GM12874 (cell line): ENCODE measurements at regions not wholly inside any gene's neighbourhood (a gene's known extent, or its start where the extent isn't known, plus 50 kb on each side); places are given as distances from the start of the nearest gene placed in this dataset.

ENCODE experiments used
- TF ChIP-seq, protein P1 (sequence below): IDR thresholded peaks from 2 replicates; pipeline ENCODE4 v1.5.1; 2011; ENCODE audit warnings: low read depth, mild to moderate bottlenecking, control low read depth, low read length, moderate library complexity; ENCODE audit not compliant: insufficient read depth

DNA sequence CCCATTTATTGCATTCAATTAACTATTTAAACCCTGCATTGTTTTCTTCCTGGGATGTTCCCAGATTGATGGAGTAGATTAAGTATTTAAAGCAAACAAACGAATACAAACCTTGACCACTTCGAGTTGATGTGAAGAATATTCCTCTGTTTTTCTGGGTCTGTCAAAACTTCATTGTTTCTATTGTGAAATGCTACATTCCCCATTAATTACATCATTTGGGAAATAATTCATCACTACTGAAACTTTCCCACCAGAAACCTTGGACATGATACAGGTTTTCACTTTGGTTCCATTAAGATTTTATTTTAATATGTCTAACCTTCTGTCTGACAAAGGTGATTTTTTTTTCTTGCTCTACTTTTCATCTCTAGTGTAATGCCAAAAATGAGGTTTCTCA lies 365.1 kb upstream of the ETAA1 start:
- TF ChIP-seq, protein P1, sequence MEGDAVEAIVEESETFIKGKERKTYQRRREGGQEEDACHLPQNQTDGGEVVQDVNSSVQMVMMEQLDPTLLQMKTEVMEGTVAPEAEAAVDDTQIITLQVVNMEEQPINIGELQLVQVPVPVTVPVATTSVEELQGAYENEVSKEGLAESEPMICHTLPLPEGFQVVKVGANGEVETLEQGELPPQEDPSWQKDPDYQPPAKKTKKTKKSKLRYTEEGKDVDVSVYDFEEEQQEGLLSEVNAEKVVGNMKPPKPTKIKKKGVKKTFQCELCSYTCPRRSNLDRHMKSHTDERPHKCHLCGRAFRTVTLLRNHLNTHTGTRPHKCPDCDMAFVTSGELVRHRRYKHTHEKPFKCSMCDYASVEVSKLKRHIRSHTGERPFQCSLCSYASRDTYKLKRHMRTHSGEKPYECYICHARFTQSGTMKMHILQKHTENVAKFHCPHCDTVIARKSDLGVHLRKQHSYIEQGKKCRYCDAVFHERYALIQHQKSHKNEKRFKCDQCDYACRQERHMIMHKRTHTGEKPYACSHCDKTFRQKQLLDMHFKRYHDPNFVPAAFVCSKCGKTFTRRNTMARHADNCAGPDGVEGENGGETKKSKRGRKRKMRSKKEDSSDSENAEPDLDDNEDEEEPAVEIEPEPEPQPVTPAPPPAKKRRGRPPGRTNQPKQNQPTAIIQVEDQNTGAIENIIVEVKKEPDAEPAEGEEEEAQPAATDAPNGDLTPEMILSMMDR, result no peak

DNA sequence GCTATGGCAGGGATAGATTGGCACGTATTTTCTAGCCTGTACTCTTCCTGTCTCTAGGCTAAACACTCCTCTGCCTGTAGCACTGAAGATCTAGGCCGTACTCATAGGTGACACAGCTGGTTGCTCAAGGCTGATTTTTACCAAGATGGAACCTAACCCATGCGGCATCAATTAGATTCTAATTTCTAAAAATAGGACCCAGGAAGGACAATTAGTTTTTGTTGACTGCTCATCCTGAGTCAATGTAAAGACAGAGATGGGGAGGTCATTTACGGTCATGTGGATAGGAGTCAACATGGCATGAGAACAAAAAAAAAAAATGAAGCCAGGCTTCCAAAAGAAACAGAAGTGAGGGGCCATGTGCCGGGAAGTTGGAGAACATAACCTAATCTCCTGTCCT lies 360.7 kb upstream of the ETAA1 start:
- TF ChIP-seq, protein P1, result no peak

DNA sequence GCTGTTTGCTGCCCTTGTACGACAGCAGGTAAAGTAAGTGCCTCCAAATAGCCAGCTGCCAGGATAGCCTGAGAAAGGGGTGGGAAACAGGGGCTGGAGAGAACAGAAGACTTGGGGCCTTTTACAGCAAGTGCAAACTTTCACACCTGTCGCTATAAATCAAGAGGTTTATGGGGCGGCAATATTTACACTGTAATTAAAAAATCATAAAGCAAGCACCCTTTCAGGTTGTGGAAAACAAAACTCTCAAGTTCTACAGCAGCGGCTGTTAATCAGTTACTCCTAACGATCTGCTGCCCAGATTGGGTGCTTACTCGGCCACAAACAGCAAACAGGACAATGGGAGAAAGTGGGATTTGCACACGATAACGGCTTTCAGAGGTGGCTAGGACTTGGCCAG lies 359.5 kb upstream of the ETAA1 start:
- TF ChIP-seq, protein P1, result no peak

DNA sequence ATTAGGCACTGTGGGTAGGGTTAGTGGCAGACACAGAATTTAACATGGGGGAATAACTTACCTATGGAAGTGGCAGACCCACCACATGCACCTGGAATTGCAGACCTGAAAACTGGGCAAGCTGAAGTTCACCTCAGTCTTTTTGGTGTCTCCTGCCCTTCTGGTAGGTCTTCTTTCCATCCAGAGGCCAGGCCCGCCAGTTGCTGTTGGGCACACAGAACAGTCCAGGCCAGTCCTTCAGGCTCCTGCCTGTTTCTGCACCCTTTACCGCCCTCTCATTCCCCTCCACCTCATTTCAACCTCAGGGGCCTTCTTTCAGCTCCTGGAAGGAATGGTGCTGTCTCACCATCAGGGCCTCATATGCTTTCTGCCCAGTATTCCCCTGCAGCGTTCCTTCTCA lies 358.9 kb upstream of the ETAA1 start:
- TF ChIP-seq, protein P1, result no peak

DNA sequence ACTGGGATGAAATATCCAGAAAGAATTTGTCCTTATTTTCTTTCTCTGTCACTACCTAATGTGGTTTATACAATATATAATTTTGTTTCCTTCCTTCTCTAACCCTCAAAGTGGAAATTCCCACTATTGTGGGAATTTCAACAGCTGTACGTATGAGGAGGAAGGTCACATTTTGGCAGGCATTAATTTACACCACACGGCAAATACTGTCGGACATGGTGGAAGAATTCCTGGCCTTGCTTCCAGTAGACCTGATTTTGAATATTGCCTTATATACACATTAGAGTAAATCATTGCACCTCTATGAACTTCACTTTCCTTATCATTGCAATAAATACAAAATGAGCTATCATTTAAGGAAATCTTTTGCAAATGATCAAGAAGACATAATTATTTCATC lies 358.1 kb upstream of the ETAA1 start:
- TF ChIP-seq, protein P1, result no peak

DNA sequence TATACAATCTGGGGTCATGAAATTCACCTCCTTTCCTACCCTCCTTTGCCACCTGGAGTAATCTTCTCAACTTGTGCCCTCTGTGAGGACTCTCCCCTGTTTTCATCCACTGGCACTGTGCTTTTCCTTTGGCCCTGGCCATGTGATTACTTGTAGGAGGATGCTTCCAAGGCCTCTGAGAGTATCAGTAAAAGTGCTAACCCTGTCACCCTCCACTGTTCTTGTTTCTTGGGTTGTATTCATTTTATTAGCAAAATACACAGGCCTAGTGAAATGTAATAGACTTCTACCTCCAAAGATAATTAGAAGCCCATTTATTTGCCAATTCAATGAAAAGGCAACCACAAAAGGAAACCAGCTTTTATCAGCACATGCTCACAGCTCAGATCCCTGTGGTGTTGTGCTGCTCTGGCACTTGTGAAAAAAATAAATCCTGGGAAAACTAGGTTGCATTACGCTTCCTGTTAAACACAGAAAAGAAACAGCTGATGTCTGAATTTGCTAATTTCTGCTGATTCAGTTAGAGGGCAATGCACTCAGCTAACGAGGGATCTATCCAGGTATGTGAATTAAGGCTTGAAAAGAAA lies 357.5 kb upstream of the ETAA1 start:
- TF ChIP-seq, protein P1, result no peak

DNA sequence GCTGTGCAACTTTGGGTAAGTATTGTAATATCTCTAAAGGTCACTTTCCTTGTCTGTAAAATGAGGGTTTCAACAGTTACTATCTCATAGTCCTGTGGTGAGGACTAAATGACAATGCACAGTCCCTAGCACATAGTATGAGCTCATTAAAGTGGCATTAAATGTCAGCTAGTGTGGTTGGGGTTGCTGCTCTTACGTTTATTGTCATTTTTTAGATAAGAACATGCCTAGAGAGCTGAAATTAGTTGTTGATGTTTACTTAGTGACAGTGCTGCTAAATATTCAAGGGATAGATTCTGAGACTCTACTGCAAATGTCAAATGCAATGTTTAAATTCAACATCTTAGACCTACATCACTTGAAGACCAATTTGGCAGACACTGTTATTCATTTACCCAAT lies 356.1 kb upstream of the ETAA1 start:
- TF ChIP-seq, protein P1, result no peak
